ENCODE measurements at regions not wholly inside any gene's neighbourhood (a gene's known extent, or its start where the extent isn't known, plus 50 kb on each side); places are given as distances from the start of the nearest gene placed in this dataset.

GRCh38 chr21:20083925-20084324, 914.3 kb upstream of the NCAM2 start:
- intact Hi-C loops (cut with DNase I) = no loop called here
- ATAC-seq (no peak), DNase-seq (no peak)
- Histone ChIP-seq H3K4me1 (no peaks in the 10 kb centered on the region), H3K27ac (no peak overlapping the region), H3K27me3 (no peaks in the 10 kb centered on the region), H3K4me3 (no peak overlapping the region), H3K9me3 (no peaks in the 10 kb centered on the region), H3K36me3 (no peaks in the 10 kb centered on the region)
- TF ChIP-seq CTCF (IDR thresholded peaks at IDR 0.05) (no peak), POLR2A (IDR thresholded peaks at IDR 0.05) (no peak)

GRCh38 chr21:20086508-20086907, 911.7 kb upstream of the NCAM2 start:
- no peaks in the 10 kb centered on the region for H3K36me3 ChIP-seq
- TF ChIP-seq POLR2A (IDR thresholded peaks at IDR 0.05) = no peak
- no peak for TF ChIP-seq CTCF (IDR thresholded peaks at IDR 0.05)
- intact Hi-C loops (cut with DNase I) = no loop called here
- DNase-seq = no peak
- H3K27ac ChIP-seq = no peak overlapping the region
- no peak for ATAC-seq
- H3K9me3 ChIP-seq = peaks cover 0 to 9% (median 0%) of the 10 kb centered on the region in 12 donors
- WGBS, 4 donors = 53 to 66% (median 56%) methylated on average over 3 of the region's 3 CpGs
- H3K4me1 ChIP-seq = no peaks in the 10 kb centered on the region
- no peaks in the 10 kb centered on the region for H3K27me3 ChIP-seq
- H3K4me3 ChIP-seq = no peak overlapping the region

- no peak overlapping the region for H3K4me3 ChIP-seq
- 35 to 41% (median 38%) methylated on average over 2 of the region's 2 CpGs for WGBS, 4 donors
- H3K4me1 ChIP-seq = no peaks in the 10 kb centered on the region
- peaks cover 0 to 4% (median 0%) of the 10 kb centered on the region in 12 donors for H3K9me3 ChIP-seq
- intact Hi-C loops (cut with DNase I) = no loop called here
- DNase-seq (no peak), ATAC-seq (no peak)
- TF ChIP-seq CTCF (IDR thresholded peaks at IDR 0.05) (no peak), POLR2A (IDR thresholded peaks at IDR 0.05) (no peak)
- H3K36me3 ChIP-seq = no peaks in the 10 kb centered on the region
- H3K27me3 ChIP-seq = no peaks in the 10 kb centered on the region
- no peak overlapping the region for H3K27ac ChIP-seq
These were observed 891.8 kb upstream of the NCAM2 start for GRCh38 chr21:20106368-20106767.

- TF ChIP-seq CTCF (IDR thresholded peaks at IDR 0.05) (no peak), POLR2A (IDR thresholded peaks at IDR 0.05) (no peak)
- no peaks in the 10 kb centered on the region for H3K36me3 ChIP-seq
- no peaks in the 10 kb centered on the region for H3K4me1 ChIP-seq
- WGBS, 4 donors = 53 to 76% (median 65%) methylated on average over 1 of the region's 1 CpG
- intact Hi-C loops (cut with DNase I) = no loop called here
- ATAC-seq (no peak), DNase-seq (no peak)
- H3K9me3 ChIP-seq = peaks cover 0 to 4% (median 0%) of the 10 kb centered on the region in 12 donors
- H3K27me3 ChIP-seq = no peaks in the 10 kb centered on the region
- H3K27ac ChIP-seq = no peak overlapping the region
- H3K4me3 ChIP-seq = no peak overlapping the region
These were observed 890.2 kb upstream of the NCAM2 start for GRCh38 chr21:20108016-20108415.

Measured in heart left ventricle (tissue), 16 donors.